ENCODE measurements at regions not wholly inside any gene's neighbourhood (a gene's known extent, or its start where the extent isn't known, plus 50 kb on each side); places are given as distances from the start of the nearest gene placed in this dataset.

DNA sequence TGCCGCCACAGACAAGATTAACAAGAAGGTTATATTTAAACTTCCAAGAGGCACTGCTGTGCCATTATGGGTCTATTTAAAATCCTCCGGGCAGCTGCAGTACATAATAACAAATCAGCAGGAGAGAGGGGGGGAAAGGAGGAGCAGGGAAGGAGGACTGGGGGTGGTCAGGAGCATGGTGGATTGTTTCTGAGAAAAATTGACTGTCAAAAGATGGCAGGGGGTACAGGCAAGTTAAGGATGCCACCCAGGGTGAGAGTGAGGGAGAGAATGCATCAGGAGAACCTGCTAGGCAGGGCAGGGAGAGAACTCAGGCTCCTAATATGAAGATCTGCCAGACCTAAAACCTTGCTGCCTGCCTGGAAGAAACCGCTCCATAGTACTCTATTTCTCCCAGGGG is 181.8 kb downstream of the GRIN2B start:
- in situ Hi-C loops (cut with MboI; ENCODE audit: low sequenced_read_pairs): no loop called here

More for the DNA sequence above, 181.8 kb downstream of the GRIN2B start:
- H4K20me1 ChIP-seq (ENCODE audit: insufficient read depth, low read length): no peaks in the 10 kb centered on the region
- no peak overlapping the region for H4K91ac ChIP-seq (ENCODE audit: insufficient read depth, low read depth, low read length)
- H2AK5ac ChIP-seq (ENCODE audit: low read depth, low read length): no peak overlapping the region
- no peak for DNase-seq
- no peak overlapping the region for H4K8ac ChIP-seq (ENCODE audit: low read depth in 2 of 2, low read length in 2 of 2)
- no peak overlapping the region for H3K27ac ChIP-seq (ENCODE audit: insufficient read depth, low read length)
- no peak overlapping the region for H2AK9ac ChIP-seq (replicated peaks; ENCODE audit: low read depth, low read length, poor library complexity)
- no peak overlapping the region for H3K4ac ChIP-seq (ENCODE audit: low read depth, low read length)
- no peak overlapping the region for H4K5ac ChIP-seq (ENCODE audit: low read depth, low read length)
- no peaks in the 10 kb centered on the region for H3K9me3 ChIP-seq (ENCODE audit: control insufficient read depth, insufficient read depth, low read length)
- no peak overlapping the region for H3K18ac ChIP-seq (ENCODE audit: low read depth, low read length)
- no peak overlapping the region for H2BK120ac ChIP-seq (ENCODE audit: low read depth, low read length)
- ChIA-PET CTCF (no interaction called here), POLR2A (ENCODE audit: unreplicated experiment) (no interaction called here)
- dilution Hi-C loops (cut with HindIII; ENCODE audit: low sequenced_read_pairs, unreplicated experiment): no loop called here
- TF ChIP-seq, protein P1, sequence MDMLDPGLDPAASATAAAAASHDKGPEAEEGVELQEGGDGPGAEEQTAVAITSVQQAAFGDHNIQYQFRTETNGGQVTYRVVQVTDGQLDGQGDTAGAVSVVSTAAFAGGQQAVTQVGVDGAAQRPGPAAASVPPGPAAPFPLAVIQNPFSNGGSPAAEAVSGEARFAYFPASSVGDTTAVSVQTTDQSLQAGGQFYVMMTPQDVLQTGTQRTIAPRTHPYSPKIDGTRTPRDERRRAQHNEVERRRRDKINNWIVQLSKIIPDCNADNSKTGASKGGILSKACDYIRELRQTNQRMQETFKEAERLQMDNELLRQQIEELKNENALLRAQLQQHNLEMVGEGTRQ (IDR thresholded peaks at IDR 0.05; ENCODE audit: low read depth, low read length): no peak
- no peak for TF ChIP-seq MXI1 (IDR thresholded peaks at IDR 0.05; ENCODE audit: borderline replicate concordance, low read depth, low read length)
- no peak for TF ChIP-seq MAFK (IDR thresholded peaks at IDR 0.05; ENCODE audit: low read depth, low read length)
- TF ChIP-seq, protein P2, sequence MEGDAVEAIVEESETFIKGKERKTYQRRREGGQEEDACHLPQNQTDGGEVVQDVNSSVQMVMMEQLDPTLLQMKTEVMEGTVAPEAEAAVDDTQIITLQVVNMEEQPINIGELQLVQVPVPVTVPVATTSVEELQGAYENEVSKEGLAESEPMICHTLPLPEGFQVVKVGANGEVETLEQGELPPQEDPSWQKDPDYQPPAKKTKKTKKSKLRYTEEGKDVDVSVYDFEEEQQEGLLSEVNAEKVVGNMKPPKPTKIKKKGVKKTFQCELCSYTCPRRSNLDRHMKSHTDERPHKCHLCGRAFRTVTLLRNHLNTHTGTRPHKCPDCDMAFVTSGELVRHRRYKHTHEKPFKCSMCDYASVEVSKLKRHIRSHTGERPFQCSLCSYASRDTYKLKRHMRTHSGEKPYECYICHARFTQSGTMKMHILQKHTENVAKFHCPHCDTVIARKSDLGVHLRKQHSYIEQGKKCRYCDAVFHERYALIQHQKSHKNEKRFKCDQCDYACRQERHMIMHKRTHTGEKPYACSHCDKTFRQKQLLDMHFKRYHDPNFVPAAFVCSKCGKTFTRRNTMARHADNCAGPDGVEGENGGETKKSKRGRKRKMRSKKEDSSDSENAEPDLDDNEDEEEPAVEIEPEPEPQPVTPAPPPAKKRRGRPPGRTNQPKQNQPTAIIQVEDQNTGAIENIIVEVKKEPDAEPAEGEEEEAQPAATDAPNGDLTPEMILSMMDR (conservative IDR thresholded peaks at IDR 0.05; ENCODE audit: low read depth, low read length): no peak
- TF ChIP-seq RCOR1 (IDR thresholded peaks at IDR 0.05; ENCODE audit: insufficient replicate concordance, low read length): no peak
- no peak for TF ChIP-seq POLR2A (IDR thresholded peaks at IDR 0.05; ENCODE audit: low read depth, low read length)
- no peak for TF ChIP-seq CEBPB (IDR thresholded peaks at IDR 0.05; ENCODE audit: low read depth, low read length)
- TF ChIP-seq RAD21 (IDR thresholded peaks at IDR 0.05; ENCODE audit: low read length): no peak
- no peak for TF ChIP-seq RFX5 (IDR thresholded peaks at IDR 0.05; ENCODE audit: low read depth, low read length)
- TF ChIP-seq CHD1 (IDR thresholded peaks at IDR 0.05; ENCODE audit: low read depth, low read length): no peak
- no peak for TF ChIP-seq SMC3 (IDR thresholded peaks at IDR 0.05; ENCODE audit: low read depth, low read length)
- TF ChIP-seq MAZ (IDR thresholded peaks at IDR 0.05; ENCODE audit: borderline replicate concordance, low read depth, low read length): no peak
- no peak for TF ChIP-seq BHLHE40 (IDR thresholded peaks at IDR 0.05; ENCODE audit: low read depth, low read length)
- TF ChIP-seq NFE2L2 (IDR thresholded peaks at IDR 0.05; ENCODE audit: low read depth, low read length): no peak
- TF ChIP-seq FOS (IDR thresholded peaks at IDR 0.05; ENCODE audit: low read depth, low read length): no peak
- TF ChIP-seq, protein P3, sequence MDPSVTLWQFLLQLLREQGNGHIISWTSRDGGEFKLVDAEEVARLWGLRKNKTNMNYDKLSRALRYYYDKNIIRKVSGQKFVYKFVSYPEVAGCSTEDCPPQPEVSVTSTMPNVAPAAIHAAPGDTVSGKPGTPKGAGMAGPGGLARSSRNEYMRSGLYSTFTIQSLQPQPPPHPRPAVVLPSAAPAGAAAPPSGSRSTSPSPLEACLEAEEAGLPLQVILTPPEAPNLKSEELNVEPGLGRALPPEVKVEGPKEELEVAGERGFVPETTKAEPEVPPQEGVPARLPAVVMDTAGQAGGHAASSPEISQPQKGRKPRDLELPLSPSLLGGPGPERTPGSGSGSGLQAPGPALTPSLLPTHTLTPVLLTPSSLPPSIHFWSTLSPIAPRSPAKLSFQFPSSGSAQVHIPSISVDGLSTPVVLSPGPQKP (IDR thresholded peaks at IDR 0.05; ENCODE audit: borderline replicate concordance, low read depth, low read length): no peak
- no peaks in the 10 kb centered on the region for H3K79me1 ChIP-seq (ENCODE audit: low read depth in 1 of 2, low read length in 2 of 2)
- intact Hi-C loops (cut with micrococcal nuclease): no loop called here
- no peak overlapping the region for H3K56ac ChIP-seq (ENCODE audit: extremely low read depth, insufficient read depth, low read length)
- no TSS peak for BruUV-seq (replicated peaks)
- H3K4me2 ChIP-seq (ENCODE audit: low read depth, low read length): no peak overlapping the region
- H2BK15ac ChIP-seq (ENCODE audit: low read depth, low read length): no peak overlapping the region
- no peaks in the 10 kb centered on the region for H3K4me1 ChIP-seq (ENCODE audit: control insufficient read depth, insufficient read depth, low read length)
- no peak overlapping the region for H3K23ac ChIP-seq (ENCODE audit: low read depth, low read length)
- WGBS, 2 experiments (ENCODE audit: extremely low coverage in 2 of 2, insufficient read length in 1 of 2): no CpG with 5 or more reads among the region's 3 CpGs
- no peaks in the 10 kb centered on the region for H3K27me3 ChIP-seq (ENCODE audit: control insufficient read depth, insufficient read depth, low read length)
- H2BK20ac ChIP-seq (ENCODE audit: low read depth, low read length): no peak overlapping the region
- H3K4me3 ChIP-seq (ENCODE audit: insufficient read depth, low read depth, low read length): no peak overlapping the region
- H3K14ac ChIP-seq (replicated peaks; ENCODE audit: low read depth, low read length): no peak overlapping the region
- H2AFZ ChIP-seq (replicated peaks; ENCODE audit: low read length, poor library complexity): no peak overlapping the region
- ATAC-seq (ENCODE audit: low read depth): no peak
- H3K36me3 ChIP-seq (ENCODE audit: control insufficient read depth, insufficient read depth, low read length): no peaks in the 10 kb centered on the region
- no peak overlapping the region for H3K9ac ChIP-seq (ENCODE audit: low read depth, low read length)
- H2BK5ac ChIP-seq (ENCODE audit: low read depth, low read length, poor library complexity, severe bottlenecking): no peak overlapping the region
- no peaks in the 10 kb centered on the region for H3K9me1 ChIP-seq (ENCODE audit: insufficient read depth, low read length)

All from IMR-90 (cell line).